Stomach (tissue), 4 donors: ENCODE measurements at regions not wholly inside any gene's neighbourhood (a gene's known extent, or its start where the extent isn't known, plus 50 kb on each side); places are given as distances from the start of the nearest gene placed in this dataset.
"Not testable (repeated sequence)": the region's sequence is repeated elsewhere in the genome, so short reads cannot be mapped to it uniquely, and the experiment has no call there.

ENCODE experiments used
- EP300 ChIP-seq: sonication (generic); formaldehyde crosslinking; IDR thresholded peaks from one replicate; pipeline ENCODE4 v1.6.1; 2017; ENCODE audit warnings: antibody characterized with exemption
- POLR2A ChIP-seq, 4 donors: fragments of 450-650 bp; IDR thresholded peaks; one replicate each; pipeline ENCODE4 v1.6.1; 2016; ENCODE audit warnings: antibody characterized with exemption in 4 of 4, control low read depth in 2 of 4, mild to moderate bottlenecking in 1 of 4, moderate library complexity in 1 of 4
- POLR2AphosphoS5 ChIP-seq, 3 donors: sonication (generic); formaldehyde crosslinking; IDR thresholded peaks; one replicate each; pipeline ENCODE4 v1.6.1; 2016; ENCODE audit warnings: antibody characterized with exemption in 3 of 3
- TF ChIP-seq, protein P1 (sequence below), 7 experiments: fragments of 450-650 bp in 4 of 7; fragments of 200-600 bp in 3 of 7; sonication (generic) in 3 of 7; IDR thresholded peaks; one replicate each; pipeline ENCODE4 v1.5.1; 2016 to 2019; ENCODE audit warnings: antibody characterized with exemption in 7 of 7, control low read depth in 2 of 7, mild to moderate bottlenecking in 1 of 7

DNA sequence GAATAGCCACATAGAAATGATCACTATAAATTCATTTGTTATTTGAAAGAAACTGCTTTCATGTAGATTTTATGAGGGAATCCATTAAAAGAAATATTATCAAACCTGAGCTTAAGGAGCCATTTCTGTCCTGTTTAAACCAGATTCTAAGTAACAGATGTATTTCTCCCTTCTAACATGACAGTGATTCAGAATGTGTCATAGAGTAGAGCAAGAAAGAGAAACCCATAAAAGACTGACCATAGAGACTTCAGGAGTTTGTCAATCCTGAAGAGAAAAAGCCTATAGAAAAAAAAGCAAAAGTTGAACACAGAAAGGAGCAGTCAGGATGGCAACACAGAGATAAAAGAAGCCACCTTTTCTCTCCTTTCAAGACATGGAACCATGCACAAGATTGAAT is 390.6 kb downstream of the PRIM2 start:
- TF ChIP-seq, protein P1, sequence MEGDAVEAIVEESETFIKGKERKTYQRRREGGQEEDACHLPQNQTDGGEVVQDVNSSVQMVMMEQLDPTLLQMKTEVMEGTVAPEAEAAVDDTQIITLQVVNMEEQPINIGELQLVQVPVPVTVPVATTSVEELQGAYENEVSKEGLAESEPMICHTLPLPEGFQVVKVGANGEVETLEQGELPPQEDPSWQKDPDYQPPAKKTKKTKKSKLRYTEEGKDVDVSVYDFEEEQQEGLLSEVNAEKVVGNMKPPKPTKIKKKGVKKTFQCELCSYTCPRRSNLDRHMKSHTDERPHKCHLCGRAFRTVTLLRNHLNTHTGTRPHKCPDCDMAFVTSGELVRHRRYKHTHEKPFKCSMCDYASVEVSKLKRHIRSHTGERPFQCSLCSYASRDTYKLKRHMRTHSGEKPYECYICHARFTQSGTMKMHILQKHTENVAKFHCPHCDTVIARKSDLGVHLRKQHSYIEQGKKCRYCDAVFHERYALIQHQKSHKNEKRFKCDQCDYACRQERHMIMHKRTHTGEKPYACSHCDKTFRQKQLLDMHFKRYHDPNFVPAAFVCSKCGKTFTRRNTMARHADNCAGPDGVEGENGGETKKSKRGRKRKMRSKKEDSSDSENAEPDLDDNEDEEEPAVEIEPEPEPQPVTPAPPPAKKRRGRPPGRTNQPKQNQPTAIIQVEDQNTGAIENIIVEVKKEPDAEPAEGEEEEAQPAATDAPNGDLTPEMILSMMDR (IDR thresholded peaks at IDR 0.05), result not testable (repeated sequence)
- TF ChIP-seq POLR2A (IDR thresholded peaks at IDR 0.05); EP300; POLR2AphosphoS5 (IDR thresholded peaks at IDR 0.05): not testable (repeated sequence)
